Naive thymus-derived CD4-positive, alpha-beta T cell (primary cell): ENCODE measurements at regions not wholly inside any gene's neighbourhood (a gene's known extent, or its start where the extent isn't known, plus 50 kb on each side); places are given as distances from the start of the nearest gene placed in this dataset.
"Not testable (repeated sequence)": the region's sequence is repeated elsewhere in the genome, so short reads cannot be mapped to it uniquely, and the experiment has no call there.

Source experiments
- ATAC-seq: fragments of 150-1000 bp; cut with Tn5 transposase; 2 replicates; pipeline ENCODE4 v1.10.0; 2021; ENCODE audit warnings: mild to moderate bottlenecking, moderate library complexity
- CTCF ChIA-PET: fragments of 350-600 bp; sonication (Branson Sonifier 250); formaldehyde crosslinking; loops from one replicate; lab custom pipeline; 2021; ENCODE audit warnings: antibody characterized with exemption; lab: Charles Lee
- POLR2A ChIA-PET: fragments of 350-600 bp; sonication (Branson Sonifier 250); formaldehyde crosslinking; loops from one replicate; lab custom pipeline; 2021; ENCODE audit warnings: antibody characterized with exemption, inconsistent platforms; lab: Charles Lee
- DNase-seq, 9 donors: peaks; one replicate each; pipeline versions ENCODE4 v3.0.0 to v3.0.0-alpha.2; 2020 to 2022; ENCODE audit warnings: mixed read lengths in 1 of 9
- H3K27ac ChIP-seq: one replicate; pipeline ENCODE4 v1.7.0; 2013; ENCODE audit warnings: mild to moderate bottlenecking, low read depth, low read length, moderate library complexity
- H3K27me3 ChIP-seq, 2 donors: one replicate each; pipeline ENCODE4 v1.7.0; 2013; ENCODE audit warnings: low read length in 2 of 2, mild to moderate bottlenecking in 2 of 2, moderate library complexity in 2 of 2; ENCODE audit not compliant: control insufficient read depth in 2 of 2, insufficient read depth in 2 of 2
- H3K36me3 ChIP-seq, 3 experiments: 1 replicate in 2 of 3; 2 replicates in 1 of 3; pipeline ENCODE4 v1.7.0; 2013; ENCODE audit warnings: low read length in 3 of 3, mild to moderate bottlenecking in 3 of 3, moderate library complexity in 1 of 3; ENCODE audit not compliant: insufficient read depth in 3 of 3, control insufficient read depth in 2 of 3
- H3K4me1 ChIP-seq, 2 donors: one replicate each; pipeline ENCODE4 v1.7.0; 2013; ENCODE audit warnings: low read length in 2 of 2, mild to moderate bottlenecking in 2 of 2, moderate library complexity in 1 of 2; ENCODE audit not compliant: control insufficient read depth in 2 of 2, insufficient read depth in 2 of 2
- H3K4me3 ChIP-seq: 2 replicates; pipeline ENCODE4 v1.7.0; 2013; ENCODE audit warnings: mild to moderate bottlenecking, low read length
- H3K9me3 ChIP-seq, 3 experiments: 1 replicate in 2 of 3; 2 replicates in 1 of 3; pipeline ENCODE4 v1.7.0; 2013; ENCODE audit warnings: low read length in 3 of 3; ENCODE audit not compliant: control insufficient read depth in 2 of 3
- H3K27ac Mint-ChIP-seq, 9 donors: one replicate each; pipeline ENCODE4 v1.8.0; 2020 to 2022; ENCODE audit warnings: mixed read lengths in 9 of 9, mild to moderate bottlenecking in 8 of 9, moderate library complexity in 5 of 9, inconsistent platforms in 2 of 9
- H3K27me3 Mint-ChIP-seq, 5 donors: one replicate each; pipeline ENCODE4 v1.8.0; 2021 to 2022; ENCODE audit warnings: mixed read lengths in 5 of 5, mild to moderate bottlenecking in 1 of 5
- H3K36me3 Mint-ChIP-seq, 5 donors: one replicate each; pipeline ENCODE4 v1.8.0; 2020 to 2022; ENCODE audit warnings: mixed read lengths in 5 of 5, mild to moderate bottlenecking in 3 of 5, inconsistent platforms in 1 of 5
- H3K4me1 Mint-ChIP-seq, 7 donors: one replicate each; pipeline ENCODE4 v1.8.0; 2020 to 2022; ENCODE audit warnings: mixed read lengths in 7 of 7, mild to moderate bottlenecking in 3 of 7, inconsistent platforms in 1 of 7
- H3K4me3 Mint-ChIP-seq, 10 donors: one replicate each; pipeline ENCODE4 v1.8.0; 2020 to 2022; ENCODE audit warnings: mild to moderate bottlenecking in 10 of 10, mixed read lengths in 10 of 10, moderate library complexity in 6 of 10, inconsistent platforms in 2 of 10
- H3K9me3 Mint-ChIP-seq, 11 donors: one replicate each; pipeline ENCODE4 v1.8.0; 2020 to 2022; ENCODE audit warnings: mixed read lengths in 11 of 11, mild to moderate bottlenecking in 4 of 11, inconsistent platforms in 1 of 11, moderate library complexity in 1 of 11
- intact Hi-C, 2 donors: fragments of 100-400 bp; cut with micrococcal nuclease; formaldehyde crosslinking; loops; one replicate each; pipeline ENCODE4 v1.15.1; 2023

GRCh38 chr2:101628030-101628392 is 69.5 kb upstream of the MAP4K4 start:
- H3K4me3 ChIP-seq: no peak overlapping the region
- ATAC-seq (no peak), DNase-seq (no peak)
- CTCF ChIA-PET: no interaction called here
- no peak overlapping the region for H3K27ac ChIP-seq
- Mint-ChIP-seq H3K4me3 (no peak overlapping the region), H3K4me1 (peaks cover 6 to 18% (median 13%) of the 10 kb centered on the region in 7 donors), H3K9me3 (peaks cover 0 to 6% (median 1%) of the 10 kb centered on the region in 11 donors), H3K27ac (no peak overlapping the region), H3K36me3 (peaks cover 0 to 6% (median 0%) of the 10 kb centered on the region in 5 donors), H3K27me3 (no peaks in the 10 kb centered on the region)
- no peaks in the 10 kb centered on the region for H3K36me3 ChIP-seq
- peaks cover 0 to 9% of the 10 kb centered on the region in 2 donors for H3K4me1 ChIP-seq
- POLR2A ChIA-PET: no interaction called here
- intact Hi-C loops: no loop called here
- H3K9me3 ChIP-seq: no peaks in the 10 kb centered on the region
- no peaks in the 10 kb centered on the region for H3K27me3 ChIP-seq

GRCh38 chr2:101627285-101628029 is 70.0 kb upstream of the MAP4K4 start:
- no peaks in the 10 kb centered on the region for H3K27me3 ChIP-seq
- peak overlapping the region in 1 of 9 donors; percentile 36 for H3K27ac Mint-ChIP-seq
- DNase-seq: no peak

DNA sequence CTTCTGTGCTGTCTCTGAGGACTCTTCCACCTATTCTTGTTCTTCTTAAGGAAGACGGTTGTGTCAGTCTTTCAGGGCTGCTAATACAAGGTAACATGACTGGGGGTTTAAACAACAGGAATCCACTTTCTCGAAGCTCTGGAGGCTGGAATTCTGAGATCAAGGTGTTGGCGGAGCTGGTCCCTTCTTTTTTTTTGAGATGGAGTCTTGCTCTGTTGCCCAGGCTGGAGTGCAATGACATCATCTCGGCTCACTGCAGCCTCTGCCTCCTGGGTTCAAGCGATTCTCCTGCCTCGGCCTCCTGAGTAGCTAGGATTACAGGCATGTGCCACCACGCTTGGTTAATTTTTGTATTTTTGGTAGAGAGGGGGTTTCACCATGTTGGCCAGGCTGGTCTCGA is 71.7 kb upstream of the MAP4K4 start:
- H3K9me3 Mint-ChIP-seq, DNase-seq, H3K27me3 Mint-ChIP-seq, intact Hi-C loops, H3K9me3 ChIP-seq, H3K36me3 Mint-ChIP-seq, H3K27me3 ChIP-seq, H3K27ac ChIP-seq, H3K4me3 Mint-ChIP-seq, ATAC-seq, POLR2A ChIA-PET, CTCF ChIA-PET, H3K36me3 ChIP-seq, H3K4me3 ChIP-seq: not testable (repeated sequence)
- H3K4me1 ChIP-seq: peaks cover 5 to 15% of the 10 kb centered on the region in 2 donors
- peak overlapping the region in 8 of 9 donors; percentile 10 to 62 (median 36) for H3K27ac Mint-ChIP-seq
- peaks cover 18 to 33% (median 29%) of the 10 kb centered on the region in 7 donors for H3K4me1 Mint-ChIP-seq

More at GRCh38 chr2:101627285-101628029, 70.0 kb upstream of the MAP4K4 start:
- no peaks in the 10 kb centered on the region for H3K27me3 Mint-ChIP-seq
- intact Hi-C loops: no loop called here
- CTCF ChIA-PET: no interaction called here
- ATAC-seq: no peak
- Histone ChIP-seq H3K36me3 (no peaks in the 10 kb centered on the region), H3K4me1 (peaks cover 4 to 14% of the 10 kb centered on the region in 2 donors), H3K9me3 (no peaks in the 10 kb centered on the region), H3K27ac (no peak overlapping the region), H3K4me3 (no peak overlapping the region)
- H3K36me3 Mint-ChIP-seq: peaks cover 0 to 6% (median 0%) of the 10 kb centered on the region in 5 donors
- H3K4me3 Mint-ChIP-seq: no peak overlapping the region
- peaks cover 12 to 24% (median 18%) of the 10 kb centered on the region in 7 donors for H3K4me1 Mint-ChIP-seq
- H3K9me3 Mint-ChIP-seq: peaks cover 0 to 6% (median 1%) of the 10 kb centered on the region in 11 donors
- POLR2A ChIA-PET: interaction anchor here (0.6 to 0.9 kb wide), 2 partner anchors 10 to 297 kb away, joined by 3 to 4 read pairs; no protein-coding TSS in a partner anchor

- Mint-ChIP-seq H3K9me3 (peaks cover 0 to 6% (median 1%) of the 10 kb centered on the region in 11 donors), H3K36me3 (peaks cover 0 to 6% (median 0%) of the 10 kb centered on the region in 5 donors), H3K27me3 (no peaks in the 10 kb centered on the region), H3K4me1 (peaks cover 18 to 33% (median 30%) of the 10 kb centered on the region in 7 donors), H3K27ac (peak overlapping the region in 8 of 9 donors; percentile 10 to 62 (median 36)), H3K4me3 (no peak overlapping the region)
- Histone ChIP-seq H3K4me1 (peaks cover 5 to 15% of the 10 kb centered on the region in 2 donors), H3K4me3 (no peak overlapping the region), H3K27ac (no peak overlapping the region), H3K27me3 (no peaks in the 10 kb centered on the region), H3K9me3 (no peaks in the 10 kb centered on the region), H3K36me3 (no peaks in the 10 kb centered on the region)
- no peak for DNase-seq
- ChIA-PET CTCF (no interaction called here), POLR2A (no interaction called here)
- intact Hi-C loops: no loop called here
- ATAC-seq: peak; percentile 19
These were observed 72.1 kb upstream of the MAP4K4 start for GRCh38 chr2:101625387-101625786.

DNA sequence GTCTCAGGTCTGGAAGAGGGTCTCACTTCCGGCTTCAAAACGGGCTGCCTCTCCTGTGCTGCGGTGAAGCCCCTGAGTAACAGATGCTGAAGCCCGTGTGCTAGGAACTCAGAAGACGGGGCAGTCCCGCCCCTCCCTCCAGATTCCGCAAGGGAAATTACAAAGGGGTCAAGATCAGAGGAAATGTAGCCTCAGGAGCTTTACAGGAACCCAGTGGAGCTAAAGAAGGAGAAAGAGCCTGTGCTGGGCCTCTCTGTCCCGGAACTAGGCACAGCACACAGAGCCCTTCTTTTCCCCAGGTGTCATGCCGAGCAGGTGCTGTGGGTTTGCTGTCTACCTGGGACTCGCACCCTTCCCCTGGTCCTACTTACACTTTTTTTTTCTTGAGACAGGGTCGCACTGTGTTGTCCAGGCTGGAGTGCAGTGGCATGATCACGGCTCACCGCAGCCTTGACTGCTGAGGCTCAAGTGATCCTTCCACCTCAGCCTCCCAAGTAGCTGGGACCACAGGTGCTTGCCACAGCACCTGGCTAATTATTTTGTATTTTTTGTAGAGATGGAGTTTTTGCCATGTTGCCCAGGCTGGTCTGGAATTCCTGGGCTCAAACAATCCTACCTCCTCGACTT is 72.7 kb upstream of the MAP4K4 start:
- ATAC-seq (no peak), DNase-seq (no peak)
- Mint-ChIP-seq H3K4me3 (no peak overlapping the region), H3K36me3 (peaks cover 0 to 6% (median 0%) of the 10 kb centered on the region in 5 donors), H3K27me3 (no peaks in the 10 kb centered on the region), H3K4me1 (peaks cover 18 to 35% (median 32%) of the 10 kb centered on the region in 7 donors), H3K9me3 (peaks cover 0 to 6% (median 1%) of the 10 kb centered on the region in 11 donors), H3K27ac (peak overlapping the region in 6 of 9 donors; percentile 16 to 76 (median 33))
- ChIA-PET CTCF (no interaction called here), POLR2A (no interaction called here)
- Histone ChIP-seq H3K27me3 (no peaks in the 10 kb centered on the region), H3K27ac (no peak overlapping the region), H3K4me1 (peaks cover 5 to 15% of the 10 kb centered on the region in 2 donors), H3K4me3 (no peak overlapping the region), H3K36me3 (no peaks in the 10 kb centered on the region), H3K9me3 (no peaks in the 10 kb centered on the region)
- intact Hi-C loops: loop anchor here in 1 of 2 donors (5.0 kb wide), 1 partner anchor 53 kb away; no protein-coding TSS in a partner anchor

DNA sequence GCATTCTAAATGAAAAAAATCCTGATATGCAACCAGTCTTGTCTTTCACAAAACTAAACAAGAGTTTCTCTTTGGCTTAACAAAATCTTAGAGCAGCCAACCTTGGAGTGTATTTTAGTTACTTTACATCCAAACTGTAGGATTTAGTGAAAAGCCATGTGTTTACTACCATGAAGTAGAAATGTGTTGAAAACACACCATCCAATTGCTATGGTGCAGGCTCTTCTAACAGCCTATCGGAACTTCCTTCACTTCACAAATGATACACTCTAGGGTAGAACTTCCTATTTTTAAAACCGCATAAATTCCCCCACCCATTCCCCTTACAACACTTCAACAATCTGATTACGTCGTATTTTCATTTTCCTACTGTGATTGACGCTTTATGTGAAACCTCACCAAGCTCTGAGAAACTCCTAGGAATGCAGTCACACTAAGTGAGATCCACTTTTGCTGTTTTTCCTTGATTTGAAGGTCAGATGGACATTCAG is 74.4 kb upstream of the MAP4K4 start:
- ChIA-PET CTCF (interaction anchor here (1.1 kb wide), 1 partner anchor 15 kb away, joined by 3 read pairs; no protein-coding TSS in a partner anchor), POLR2A (interaction anchor here (0.6 kb wide), 1 partner anchor 54 kb away, joined by 3 read pairs; no protein-coding TSS in a partner anchor)
- Mint-ChIP-seq H3K9me3 (peaks cover 0 to 6% (median 1%) of the 10 kb centered on the region in 11 donors), H3K27me3 (no peaks in the 10 kb centered on the region), H3K27ac (peak overlapping the region; percentile 57 to 94 (median 80)), H3K4me1 (peaks cover 18 to 43% (median 38%) of the 10 kb centered on the region in 7 donors), H3K4me3 (peak overlapping the region; percentile 4 to 80 (median 52)), H3K36me3 (peaks cover 0 to 6% (median 0%) of the 10 kb centered on the region in 5 donors)
- Histone ChIP-seq H3K36me3 (no peaks in the 10 kb centered on the region), H3K27ac (no peak overlapping the region), H3K4me3 (no peak overlapping the region), H3K27me3 (no peaks in the 10 kb centered on the region), H3K9me3 (no peaks in the 10 kb centered on the region), H3K4me1 (peaks cover 5 to 15% of the 10 kb centered on the region in 2 donors)
- intact Hi-C loops: loop anchor here in 1 of 2 donors (5.0 kb wide), 1 partner anchor 51 kb away; no protein-coding TSS in a partner anchor
- ATAC-seq (peak; percentile 95), DNase-seq (peak in 7 of 9 donors; percentile 35 to 70 (median 62))
